ENCODE measurements at regions not wholly inside any gene's neighbourhood (a gene's known extent, or its start where the extent isn't known, plus 50 kb on each side); places are given as distances from the start of the nearest gene placed in this dataset.

DNA sequence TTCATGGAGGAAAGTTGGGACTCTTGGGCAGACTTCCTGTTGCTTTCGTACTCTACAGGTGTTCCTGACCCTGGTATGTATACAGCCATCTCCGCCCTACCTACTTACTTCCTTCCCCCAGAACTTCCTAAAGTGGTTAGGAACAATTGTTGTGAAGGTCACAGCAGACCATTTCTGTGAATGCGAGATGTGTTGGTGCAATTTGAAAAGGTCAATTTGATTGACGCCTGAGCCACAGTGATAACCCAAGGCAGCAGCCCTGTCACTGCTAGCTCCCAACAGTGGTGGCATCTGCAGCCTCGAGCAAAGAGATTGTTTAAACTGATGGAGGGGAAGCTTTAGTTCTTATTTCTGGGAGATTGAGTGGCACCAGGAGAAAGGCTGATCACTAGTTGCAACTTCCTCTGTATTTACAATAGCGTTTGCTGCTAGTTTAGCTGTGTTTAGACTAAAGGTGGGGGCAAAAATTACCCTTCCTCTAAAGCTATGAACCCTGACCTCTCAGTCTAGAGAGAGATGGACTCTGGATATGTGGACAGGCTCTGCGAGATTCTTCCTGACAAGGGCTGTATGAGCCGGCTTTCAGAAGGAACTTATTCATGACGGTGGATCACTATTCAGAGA lies 78.3 kb upstream of the MAP4K3 start:
- DNase-seq, result no peak

- no peak for DNase-seq
Measured at GRCh38 chr2:39515897-39516346, 78.8 kb upstream of the MAP4K3 start.

DNA sequence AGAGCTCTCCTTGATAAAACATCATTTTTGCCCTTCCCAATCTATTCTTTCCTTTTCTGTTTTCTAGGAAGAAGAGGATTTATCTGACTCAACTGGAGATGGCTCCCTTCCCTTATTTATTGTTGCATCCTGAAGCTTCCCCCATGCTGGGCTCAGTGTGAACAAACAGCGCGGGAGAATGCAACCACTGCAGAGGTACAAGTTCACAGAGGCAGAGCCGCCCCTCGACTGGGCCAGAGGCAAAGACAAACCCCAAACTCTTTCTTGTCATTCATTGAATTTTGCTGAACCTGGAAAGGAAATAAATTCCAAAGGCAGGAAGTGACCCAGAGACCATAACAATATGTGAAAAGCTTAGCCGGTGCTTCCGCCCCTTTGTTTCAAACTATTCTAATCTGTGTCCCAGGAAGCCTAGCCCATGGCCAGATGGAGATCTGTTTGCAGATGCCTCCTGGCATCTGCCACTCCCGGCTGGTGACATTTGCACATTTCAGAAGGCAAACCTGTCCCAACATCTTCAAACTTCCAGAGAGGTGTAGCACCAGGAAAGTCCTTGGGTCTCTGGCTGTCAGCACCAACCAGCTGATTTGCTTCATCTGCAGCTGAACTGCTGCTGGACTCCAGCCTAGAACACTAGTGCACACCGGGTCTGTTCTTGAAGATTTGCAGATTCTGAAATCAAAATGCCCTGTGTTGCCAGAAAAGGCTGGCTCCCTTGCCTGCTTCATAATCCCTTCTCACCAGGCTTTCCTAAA lies 79.4 kb upstream of the MAP4K3 start:
- no peak for DNase-seq

DNA sequence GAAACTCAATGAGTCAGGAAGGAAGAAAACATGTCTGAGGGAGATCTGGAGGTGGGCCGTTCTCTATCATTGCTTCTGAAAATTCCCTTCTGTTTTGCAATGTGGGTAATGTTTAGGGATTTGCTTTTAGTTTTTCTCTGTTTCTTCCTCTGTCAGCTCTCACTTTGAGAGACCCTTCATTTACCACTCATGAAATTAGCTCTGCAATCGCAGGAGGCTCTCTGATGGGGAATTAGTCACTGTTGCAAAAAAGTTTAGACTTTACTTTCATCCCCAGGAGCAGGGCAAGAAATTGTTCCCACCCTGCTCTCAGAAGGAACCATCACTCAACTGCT lies 80.0 kb upstream of the MAP4K3 start:
- DNase-seq, result no peak

GRCh38 chr2:39517622-39518021 lies 80.5 kb upstream of the MAP4K3 start:
- DNase-seq, result no peak

DNA sequence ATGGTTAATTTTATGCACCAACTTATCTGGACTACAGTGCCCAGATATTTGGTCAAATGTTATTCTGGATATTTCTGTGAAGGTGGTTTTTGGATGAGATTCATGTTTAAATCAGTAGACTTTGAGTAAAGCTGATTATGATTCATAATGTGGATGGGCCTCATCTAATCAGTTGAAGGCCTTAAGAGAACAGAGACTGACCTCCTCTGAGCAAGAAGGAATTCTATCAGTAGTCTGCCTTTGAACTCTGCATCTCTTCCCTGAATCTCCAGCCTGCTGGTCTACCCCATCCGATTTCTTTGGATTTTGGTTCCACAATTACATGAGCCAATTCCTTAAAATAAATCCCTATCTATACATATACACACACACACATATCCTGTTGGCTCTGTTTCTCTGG lies 82.8 kb upstream of the MAP4K3 start:
- no peak for DNase-seq

- no peak for DNase-seq
Measured at GRCh38 chr2:39521876-39522517, 84.9 kb upstream of the MAP4K3 start.

DNA sequence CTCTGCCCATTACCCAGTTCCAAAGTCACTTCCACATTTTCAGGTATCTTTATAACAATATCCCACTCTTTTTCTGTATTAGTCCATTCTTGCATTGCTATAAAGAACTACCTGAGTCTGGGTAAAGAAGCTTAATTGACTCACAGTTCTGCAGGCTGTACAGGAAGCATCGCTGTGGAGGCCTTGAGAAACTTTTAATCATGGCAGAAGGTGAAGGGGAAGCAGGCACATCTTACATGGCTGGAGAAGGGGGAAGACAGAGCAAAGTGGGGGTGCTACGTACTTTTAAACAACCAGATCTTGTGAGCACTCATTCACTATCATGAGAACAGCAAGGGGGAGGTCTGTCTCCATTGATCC lies 85.4 kb upstream of the MAP4K3 start:
- DNase-seq, result no peak

DNA sequence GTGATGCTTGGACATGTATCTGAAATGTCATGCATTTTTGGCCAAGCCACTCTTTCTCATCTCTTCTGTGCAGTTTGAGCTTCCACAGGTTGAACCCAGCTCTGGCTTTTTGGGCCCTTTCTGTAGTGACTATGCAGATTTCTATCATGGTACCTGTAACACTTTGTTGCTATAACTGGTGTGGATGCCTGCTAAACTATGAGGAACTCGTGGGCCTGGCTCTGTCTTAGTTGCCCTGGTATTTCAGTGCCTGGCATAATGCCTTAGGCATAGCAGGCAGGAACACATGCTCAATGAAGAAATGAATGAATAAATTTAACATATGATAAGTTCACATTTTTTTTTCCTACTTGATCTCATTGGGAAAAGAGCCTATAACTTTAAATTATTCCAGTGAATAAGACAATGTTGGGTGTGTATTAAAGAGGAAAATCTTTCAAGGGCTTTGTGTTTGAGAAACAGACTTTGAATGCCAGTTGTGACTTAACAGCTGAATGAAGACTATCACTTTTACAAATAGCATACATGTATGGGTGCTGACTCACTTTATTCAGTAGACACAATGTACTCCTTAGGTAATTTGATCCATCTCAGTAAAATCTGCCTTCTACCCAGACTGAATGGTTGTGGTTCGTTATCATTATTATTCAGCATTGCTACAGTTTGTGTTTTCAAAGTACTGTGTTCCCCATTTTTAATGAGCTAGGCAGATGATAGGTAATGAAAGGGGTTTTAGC lies 86.4 kb upstream of the MAP4K3 start:
- DNase-seq, result no peak

DNA sequence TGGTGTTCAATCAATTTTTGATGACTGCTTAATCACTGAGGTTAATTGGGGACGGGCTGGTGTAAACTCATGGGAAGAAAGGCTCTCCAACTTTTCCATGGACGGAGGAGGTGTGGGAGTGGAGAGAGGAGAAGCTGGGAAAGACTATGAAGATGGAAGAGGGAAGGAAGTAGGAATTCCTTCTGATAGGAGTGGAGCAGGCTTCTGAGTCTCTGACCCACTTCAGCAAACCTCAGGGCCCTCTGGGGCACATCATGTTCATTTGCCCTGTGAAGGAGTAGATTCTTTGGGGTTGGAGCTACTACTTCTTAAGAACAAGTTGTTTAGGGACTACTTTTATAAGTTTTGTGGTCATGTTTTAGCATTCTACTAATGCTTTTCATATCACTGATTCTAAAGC lies 87.0 kb upstream of the MAP4K3 start:
- no peak for DNase-seq

DNA sequence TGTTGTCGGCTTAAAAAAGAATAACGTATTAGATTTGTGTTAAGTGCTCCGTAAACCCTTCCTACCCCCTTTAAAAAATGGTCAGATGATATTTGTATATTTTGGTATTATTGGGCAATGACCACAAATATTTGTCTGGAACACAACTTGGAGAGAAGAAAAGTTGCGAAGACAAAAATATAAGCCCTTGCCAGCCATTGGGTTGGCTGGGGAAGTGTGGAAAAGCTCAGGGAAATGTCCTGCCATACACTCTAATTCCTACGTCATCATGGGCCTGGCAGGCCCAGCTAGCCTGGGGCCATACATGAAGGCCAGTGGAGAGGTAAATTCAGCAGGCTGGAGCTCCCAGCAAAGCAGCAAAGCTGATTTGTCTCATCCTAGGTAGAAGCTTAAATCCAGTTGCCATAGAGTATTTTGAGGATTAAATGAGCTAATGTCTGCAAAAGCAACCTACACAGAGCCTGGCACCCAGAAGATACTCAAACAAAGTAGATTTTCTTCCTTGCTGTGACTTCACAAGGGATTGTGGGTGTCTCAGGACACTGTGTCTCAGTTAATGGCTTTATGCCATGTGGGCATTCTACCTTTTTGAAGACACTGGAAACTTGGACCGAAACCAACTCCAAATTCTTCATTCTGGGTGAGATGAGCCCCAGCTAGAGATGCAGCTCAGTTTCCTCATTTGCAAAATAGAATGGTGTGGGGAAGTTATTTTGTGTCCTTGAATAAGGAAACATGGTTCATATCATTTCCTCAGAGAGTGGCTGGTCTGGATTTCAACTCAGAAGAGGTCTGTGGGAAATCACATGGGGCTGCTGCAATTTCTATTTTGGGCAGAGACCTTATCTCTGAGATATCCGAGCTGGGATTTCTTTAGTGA lies 87.9 kb upstream of the MAP4K3 start:
- no peak for DNase-seq

- no peak for DNase-seq
Measured at GRCh38 chr2:39525636-39526412, 88.7 kb upstream of the MAP4K3 start.

DNA sequence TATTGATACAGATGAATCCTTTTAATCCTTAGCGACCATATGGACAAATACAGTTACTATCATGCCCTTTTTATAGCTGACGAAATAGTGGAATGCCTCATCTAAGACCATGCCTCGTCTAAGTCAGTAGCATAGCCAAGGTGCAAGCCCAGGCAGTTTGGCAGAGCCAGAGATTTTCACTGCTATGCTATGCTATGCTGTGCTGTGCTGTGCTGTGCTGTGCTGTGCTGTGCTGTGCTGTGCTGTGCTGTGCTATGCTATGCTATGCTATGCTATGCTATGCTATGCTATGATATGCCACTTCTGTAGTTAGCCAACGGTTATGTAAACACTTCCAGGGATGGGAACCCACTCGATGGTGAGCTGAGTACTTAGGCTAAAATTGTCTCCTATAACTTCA lies 91.6 kb upstream of the MAP4K3 start:
- DNase-seq, result no peak

GRCh38 chr2:39529836-39530235 lies 92.8 kb upstream of the MAP4K3 start:
- DNase-seq, result no peak

DNA sequence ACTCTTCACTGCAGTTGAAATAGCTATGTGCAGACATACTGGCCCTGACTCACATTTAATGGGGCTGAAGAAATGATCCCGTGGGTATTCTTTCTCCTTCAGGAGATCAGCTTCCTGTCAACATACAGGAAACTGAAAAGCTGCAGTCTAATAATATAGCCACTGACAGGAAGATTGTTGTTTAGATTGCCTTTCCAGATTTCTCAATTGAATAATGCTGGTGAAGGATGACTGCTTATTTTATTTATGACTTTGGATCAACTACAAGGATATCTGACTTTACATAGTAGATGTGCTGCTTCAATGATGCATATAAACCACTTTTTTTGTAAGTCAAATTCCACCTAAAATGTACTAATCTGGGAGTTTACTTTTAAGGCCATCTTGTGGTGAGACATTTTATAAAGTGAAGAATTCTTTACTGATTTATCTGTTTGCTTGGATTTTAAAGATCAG lies 93.4 kb upstream of the MAP4K3 start:
- no peak for DNase-seq

DNA sequence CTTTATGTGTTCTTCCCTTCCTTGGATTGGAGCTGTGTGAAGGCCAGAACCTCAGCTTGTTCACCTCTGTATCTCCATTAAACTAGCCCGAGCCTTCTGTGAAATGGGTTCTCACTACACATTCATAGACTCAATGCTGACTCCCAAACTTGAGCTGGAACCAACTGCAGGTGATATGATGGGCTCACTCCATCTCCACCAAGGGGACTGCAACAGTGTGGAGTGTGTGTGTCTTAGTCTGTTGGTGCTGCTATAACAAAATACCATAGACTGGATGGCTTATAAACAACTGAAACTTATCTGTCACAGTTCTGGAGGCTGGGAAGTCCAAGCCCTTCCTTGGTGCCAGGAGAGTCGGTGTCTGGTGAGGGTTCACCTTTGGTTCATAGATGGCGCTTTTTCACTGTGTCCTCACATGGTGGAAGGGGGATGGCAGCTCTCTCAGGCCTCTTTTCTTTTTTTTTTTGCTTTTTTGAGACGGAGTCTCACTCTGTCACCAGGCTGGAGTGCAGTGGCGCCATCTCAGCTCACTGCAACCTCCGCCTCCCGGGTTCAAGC lies 94.2 kb upstream of the MAP4K3 start:
- no peak for DNase-seq

DNA sequence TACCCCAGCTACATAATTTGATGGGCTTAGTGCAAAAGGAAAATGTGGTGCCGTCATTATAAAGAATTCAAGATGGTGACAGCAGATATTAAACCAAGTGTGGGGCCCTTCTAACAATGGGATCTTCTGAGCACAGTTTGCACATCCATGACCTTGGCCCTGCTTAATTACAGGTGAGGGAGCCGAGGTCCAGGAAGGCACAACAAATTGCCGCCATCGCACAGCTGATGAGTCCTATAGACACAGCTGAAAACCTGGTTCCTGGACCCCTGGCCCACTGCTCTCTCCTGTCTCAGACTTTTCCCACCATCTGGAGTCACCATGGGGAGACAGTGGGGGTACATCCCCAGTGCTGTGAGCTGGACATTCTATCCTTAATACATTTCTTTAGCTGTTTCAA lies 95.8 kb upstream of the MAP4K3 start:
- no peak for DNase-seq

DNA sequence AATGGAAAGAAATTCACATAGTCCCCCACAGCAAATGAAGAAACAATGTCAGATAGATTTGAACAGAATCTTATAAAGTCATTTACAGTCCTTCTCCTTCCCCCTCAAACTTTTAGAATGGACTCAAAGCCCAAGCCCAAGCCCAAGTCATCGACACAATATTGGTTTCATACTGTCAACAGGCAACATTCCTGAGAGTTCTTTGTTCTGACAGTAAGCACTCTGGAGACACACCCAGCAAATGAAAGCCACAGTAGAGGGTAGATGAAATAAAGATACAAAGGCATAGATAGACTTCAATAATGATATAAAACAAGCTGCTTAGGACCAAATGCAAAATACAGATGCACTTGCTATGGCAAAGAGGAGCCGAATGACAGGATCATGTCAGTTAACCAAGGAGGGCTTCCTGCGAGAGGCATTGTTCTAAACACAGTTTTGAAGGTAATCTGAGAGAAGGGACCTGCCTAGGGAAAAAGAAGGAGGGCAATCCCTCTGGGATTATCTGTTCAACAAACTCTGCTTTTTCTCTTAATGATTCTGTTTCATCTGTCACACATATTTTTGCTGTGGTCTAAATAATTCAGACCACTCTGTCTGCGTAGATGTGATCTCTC lies 97.1 kb upstream of the MAP4K3 start:
- no peak for DNase-seq

DNA sequence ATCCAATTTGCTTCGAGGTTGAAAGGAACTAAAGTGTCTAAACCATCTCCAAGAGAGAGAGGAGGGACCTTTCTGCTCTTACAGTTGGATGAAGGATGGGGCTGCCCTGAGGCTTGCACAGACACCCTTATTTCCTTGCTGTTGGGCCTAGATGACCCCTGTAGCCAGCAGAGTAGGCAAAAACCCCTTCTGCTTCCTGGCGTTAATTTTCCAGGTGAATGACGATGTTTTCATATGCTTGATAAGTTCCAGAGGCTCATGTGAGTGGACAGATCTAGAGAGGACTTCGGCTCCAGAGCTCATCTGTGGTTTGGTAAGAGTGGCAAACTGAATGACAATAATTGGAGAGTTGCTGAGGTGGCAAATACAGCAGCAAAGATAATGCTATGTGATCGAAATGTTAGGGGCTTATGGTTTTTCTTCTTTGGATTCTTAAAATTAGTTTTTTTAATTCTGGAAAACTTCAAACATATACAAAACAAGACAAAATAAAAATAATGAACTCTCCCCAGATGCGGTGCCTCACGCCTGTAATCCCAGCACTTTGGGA lies 98.6 kb upstream of the MAP4K3 start:
- no peak for DNase-seq

- DNase-seq, result no peak
Measured at GRCh38 chr2:39537150-39537549, 100.1 kb upstream of the MAP4K3 start.

DNA sequence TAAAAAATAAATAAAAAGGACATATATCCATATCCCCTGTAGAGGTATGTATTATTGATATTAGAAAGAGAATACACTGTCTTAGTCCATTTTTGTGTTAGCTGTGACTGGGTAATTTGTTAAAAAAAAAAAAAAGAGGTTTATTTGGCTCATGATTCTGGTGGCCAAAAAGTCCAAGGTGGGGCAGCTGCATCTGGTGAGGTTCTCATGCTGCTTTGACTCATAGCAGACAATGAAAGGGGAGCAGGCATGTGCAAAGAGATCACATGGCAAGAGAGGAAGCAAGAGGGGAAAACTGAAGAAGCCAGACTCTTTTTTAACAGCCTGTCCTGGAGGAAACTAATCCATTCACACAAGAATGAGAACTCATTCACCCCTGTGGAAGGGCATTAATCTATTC lies 101.6 kb upstream of the MAP4K3 start:
- no peak for DNase-seq

All from NCI-H1048 (cell line).